ENCODE measurements at regions not wholly inside any gene's neighbourhood (a gene's known extent, or its start where the extent isn't known, plus 50 kb on each side); places are given as distances from the start of the nearest gene placed in this dataset.

- DNase-seq, result no peak
Measured at GRCh38 chr2:152864601-152865149, 146.3 kb downstream of the ARL6IP6 start.

DNA sequence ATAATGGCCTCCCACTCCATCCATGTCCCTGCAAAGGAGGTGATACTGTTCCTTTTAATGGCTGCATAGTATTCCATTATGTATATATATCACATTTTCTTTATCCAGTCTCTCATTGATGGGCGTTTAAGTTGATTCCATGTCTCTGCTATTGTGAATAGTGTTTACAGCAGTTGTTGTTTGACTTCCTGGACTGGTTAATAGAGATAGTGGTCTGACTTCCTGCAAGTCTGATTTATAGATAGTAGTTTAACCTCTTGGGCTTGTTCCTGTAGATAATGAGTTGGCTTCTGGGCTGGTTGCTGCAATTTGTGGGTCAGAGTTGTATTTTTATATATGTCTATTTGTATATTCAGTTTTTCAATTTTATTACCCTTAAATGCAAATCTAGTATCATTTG lies 145.4 kb downstream of the ARL6IP6 start:
- DNase-seq, result no peak

- peak; percentile 27 for DNase-seq
Measured at GRCh38 chr2:152861349-152861942, 143.0 kb downstream of the ARL6IP6 start.

DNA sequence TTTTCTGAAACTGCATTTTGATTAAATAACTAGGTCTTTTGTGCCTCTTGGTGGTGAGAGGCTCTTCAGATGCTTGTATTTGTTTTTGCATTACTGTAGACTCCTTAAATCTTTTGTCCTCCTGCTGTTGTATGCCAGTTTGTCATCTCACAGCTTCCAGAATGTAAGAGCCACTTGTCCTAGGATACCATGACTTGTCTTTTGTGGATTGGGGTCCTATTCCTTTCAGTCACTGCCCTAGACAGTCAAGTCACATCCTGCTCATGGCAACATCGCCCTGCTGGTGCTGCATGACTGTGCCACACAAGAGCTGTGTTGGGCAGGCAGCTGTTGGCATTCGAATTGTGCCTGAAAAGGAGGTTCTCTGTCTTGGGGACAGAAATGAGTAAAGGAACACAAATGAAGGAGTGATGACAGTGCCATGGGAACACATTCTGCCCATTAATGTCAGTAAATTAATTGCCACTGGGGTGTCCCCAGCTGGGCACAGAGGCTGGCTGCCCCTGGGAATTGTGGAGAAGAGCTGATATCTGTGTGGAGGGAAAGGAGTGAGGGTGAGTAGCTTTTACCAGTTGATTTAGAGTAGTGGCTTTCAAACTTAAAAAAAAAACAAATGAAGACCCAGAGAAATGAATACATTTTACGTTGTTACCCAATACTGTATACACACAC lies 140.3 kb downstream of the ARL6IP6 start:
- no peak for DNase-seq

DNA sequence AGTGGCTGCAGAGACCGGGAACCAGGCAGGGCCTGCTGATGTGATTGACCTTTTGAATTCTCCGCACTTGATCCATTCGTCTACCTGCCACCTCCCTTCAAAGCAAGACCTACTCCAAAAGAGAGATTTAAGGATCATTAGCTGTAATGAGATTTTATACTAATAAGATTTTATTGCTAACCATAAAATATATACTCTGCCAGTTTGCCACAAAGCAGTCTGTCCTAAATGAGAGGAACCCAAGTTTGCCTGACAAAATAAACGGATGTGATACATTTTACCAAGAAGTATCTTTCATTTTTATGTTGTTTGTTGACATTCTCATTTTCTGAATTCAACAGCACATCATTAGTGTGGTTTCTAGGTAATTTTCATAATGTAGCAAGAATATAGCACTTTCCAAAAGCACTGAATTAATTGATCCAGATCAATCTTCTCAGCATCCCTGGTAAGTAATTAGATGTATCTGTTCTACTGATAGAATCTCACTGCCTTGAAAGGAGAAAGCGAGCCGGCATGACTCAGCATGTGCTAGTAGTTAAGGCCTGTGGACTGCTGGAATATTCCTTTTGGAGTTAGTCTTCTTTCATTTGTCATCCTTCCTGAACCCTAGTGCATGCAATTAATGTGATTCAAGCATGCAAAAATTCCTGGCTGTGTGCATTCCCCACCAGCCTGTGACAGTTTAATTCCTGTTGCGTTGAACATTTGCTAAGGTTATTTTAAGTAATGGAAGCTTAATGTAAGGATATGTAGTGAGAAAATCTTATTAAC lies 128.5 kb downstream of the ARL6IP6 start:
- peak; percentile 80 for DNase-seq

- no peak for DNase-seq
Measured at GRCh38 chr2:152835674-152836073, 117.3 kb downstream of the ARL6IP6 start.

- no peak for DNase-seq
Measured at GRCh38 chr2:152827944-152828343, 109.5 kb downstream of the ARL6IP6 start.

DNA sequence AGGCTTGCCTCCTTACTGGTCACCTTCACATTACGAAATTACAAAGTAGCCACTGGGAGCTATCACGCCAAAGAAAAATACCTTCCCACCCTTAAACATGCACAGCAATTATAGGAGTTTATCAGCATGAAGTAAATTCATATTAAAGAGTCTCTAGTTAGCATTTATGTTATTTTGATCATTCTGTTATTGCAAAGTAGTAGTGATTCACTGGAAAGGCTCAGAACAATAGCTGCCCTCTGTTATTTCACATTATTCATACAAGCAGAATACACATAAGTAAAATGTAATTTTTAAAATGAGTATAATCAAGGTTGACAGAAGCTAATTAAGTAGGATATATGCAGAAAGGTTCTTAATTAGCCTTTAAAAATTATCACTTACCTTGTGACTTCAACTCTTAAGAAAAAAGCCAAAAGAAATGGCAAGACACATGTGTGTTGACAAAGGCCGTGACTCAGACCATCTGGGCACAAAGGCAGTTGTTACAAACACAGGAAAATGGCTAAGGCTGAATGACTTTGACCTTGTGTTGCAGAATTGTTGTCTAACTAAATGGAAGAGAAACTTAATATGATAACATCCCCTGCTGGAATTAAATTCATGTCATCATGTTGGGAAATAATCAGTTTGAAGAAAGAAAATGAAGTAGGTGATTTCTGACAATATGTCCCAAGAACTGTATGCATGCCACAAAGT lies 108.3 kb downstream of the ARL6IP6 start:
- no peak for DNase-seq

DNA sequence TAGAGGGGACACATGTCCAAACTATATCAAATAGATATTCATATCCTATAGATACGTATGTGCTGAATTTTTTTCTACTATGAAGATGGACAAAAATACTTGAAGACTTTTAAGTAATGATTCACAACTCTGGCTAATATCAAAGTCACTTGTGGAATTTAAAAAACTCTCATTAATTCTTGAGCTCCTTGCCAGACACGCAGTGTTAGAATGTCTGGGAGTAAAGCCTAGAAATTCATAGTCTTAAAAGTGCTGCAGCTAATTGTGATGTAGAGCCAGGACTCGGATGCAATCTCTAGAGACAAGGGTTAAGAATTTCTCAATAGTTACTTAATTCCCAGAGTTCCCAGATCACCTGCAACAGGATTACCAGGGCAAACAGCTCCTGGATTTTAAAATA lies 107.4 kb downstream of the ARL6IP6 start:
- peak; percentile 72 for DNase-seq

- no peak for DNase-seq
Measured at GRCh38 chr2:152823905-152824304, 105.5 kb downstream of the ARL6IP6 start.

GRCh38 chr2:152822676-152823075 lies 104.3 kb downstream of the ARL6IP6 start:
- DNase-seq, result no peak

DNA sequence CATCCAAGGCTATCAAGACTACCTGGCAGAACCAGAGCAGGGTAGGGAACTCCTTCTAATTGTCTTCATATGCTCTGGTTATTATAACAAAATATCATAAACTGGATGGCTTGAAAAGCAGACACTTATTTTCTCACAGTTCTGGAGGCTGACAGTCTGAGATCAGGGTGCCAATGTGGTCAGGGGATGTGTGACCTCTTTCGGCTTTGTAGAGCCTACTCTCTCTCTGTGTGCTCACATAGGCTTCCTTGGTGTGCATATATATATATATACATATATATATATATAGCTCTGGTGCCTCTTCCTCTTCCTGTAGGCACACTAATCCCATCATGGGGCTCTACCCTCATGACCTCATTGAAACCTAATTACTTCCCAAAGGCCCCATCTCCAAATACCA lies 101.6 kb downstream of the ARL6IP6 start:
- no peak for DNase-seq

DNA sequence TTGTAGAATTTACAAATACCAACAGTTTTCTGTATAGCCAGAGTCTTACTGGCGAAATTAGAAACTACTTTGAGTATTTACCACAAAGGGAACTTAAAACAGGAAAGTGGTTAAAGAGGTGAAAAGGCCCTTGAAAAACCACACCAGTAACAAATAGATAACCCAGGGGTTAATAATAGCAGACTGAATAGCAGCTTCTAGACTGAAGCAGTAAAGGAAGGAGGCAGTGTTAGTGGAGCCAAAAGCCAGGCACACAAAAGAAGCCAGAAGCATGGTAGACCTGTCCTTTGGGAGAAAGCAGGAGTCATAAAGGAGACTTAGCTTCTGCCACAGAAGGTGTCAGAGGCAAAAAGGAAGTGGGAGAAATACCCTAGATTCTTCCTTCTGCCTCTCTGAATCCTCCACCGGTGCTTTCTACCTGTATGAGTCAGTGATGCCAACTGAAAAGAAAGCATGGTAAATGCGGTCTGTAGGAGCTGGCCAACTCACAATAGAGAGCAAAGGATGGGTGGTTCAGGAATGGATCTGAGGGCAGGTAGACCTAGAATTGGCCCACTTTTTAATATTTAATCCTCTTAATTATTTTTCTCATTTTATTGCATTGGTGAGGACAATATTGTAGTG lies 97.3 kb downstream of the ARL6IP6 start:
- DNase-seq, result no peak

- DNase-seq, result no peak
Measured at GRCh38 chr2:152814475-152815030, 96.1 kb downstream of the ARL6IP6 start.

DNA sequence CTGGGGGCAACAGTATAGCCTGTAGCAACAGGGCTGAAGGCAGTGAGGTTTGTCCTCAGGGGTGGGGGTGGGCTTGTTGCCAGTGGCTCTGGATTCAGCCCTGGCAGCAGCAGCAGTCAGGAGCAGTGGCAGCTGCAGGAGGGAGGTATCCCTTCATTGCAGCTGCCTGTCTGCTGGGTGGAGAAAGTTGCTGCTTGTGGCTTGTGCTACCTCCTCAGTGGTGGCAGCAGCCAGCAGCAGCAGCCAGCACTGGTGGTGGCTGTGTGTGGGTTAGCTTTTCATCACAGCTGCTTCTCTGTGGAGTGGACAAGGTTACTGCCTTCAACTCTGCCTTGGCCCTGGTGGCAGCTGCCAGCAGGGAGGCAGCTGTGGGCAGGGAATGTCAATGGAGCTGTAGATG lies 94.9 kb downstream of the ARL6IP6 start:
- DNase-seq, result no peak

All from fibroblast of skin of scalp (primary cell).